ENCODE measurements at regions not wholly inside any gene's neighbourhood (a gene's known extent, or its start where the extent isn't known, plus 50 kb on each side); places are given as distances from the start of the nearest gene placed in this dataset.

DNA sequence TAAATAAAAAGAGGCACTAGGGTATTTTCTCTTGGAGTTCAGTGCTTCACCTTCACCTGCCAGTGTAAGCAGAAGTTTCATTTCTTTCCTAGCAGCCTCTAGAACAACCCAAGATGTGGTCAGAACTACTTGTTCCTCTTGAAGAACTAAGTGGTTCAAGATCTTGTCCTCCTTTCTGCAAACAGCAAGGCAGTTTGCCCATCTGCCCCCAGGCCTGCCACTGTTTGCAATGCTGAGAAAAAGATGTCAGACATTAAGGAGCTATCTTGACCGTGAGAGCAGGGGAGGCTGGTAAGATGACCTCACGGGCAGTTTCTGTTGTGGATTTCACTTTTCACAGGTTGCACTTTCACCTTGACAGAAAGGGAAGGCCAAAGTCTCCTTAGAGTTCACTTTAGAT is 52.0 kb upstream of the KLF4 start:
- ATAC-seq: no peak

DNA sequence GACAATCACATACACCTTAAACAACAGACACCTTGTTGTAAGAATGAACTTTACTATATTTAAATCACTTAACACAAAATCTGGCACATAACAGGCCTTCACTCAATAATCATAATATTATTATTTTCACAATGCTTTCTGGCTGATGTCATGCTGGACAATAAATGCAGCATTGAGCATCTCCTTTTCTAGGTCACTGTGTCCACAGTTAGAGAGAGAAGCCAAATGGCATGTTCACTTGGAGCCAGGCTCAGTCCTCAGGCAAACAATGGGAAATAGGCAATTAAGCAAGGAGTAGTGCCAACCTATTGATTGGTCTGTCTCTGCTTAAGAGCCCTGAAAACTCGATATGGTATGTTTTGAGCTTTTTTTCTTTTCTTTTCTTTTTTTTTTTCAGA is 50.6 kb upstream of the KLF4 start:
- ATAC-seq: no peak

DNA sequence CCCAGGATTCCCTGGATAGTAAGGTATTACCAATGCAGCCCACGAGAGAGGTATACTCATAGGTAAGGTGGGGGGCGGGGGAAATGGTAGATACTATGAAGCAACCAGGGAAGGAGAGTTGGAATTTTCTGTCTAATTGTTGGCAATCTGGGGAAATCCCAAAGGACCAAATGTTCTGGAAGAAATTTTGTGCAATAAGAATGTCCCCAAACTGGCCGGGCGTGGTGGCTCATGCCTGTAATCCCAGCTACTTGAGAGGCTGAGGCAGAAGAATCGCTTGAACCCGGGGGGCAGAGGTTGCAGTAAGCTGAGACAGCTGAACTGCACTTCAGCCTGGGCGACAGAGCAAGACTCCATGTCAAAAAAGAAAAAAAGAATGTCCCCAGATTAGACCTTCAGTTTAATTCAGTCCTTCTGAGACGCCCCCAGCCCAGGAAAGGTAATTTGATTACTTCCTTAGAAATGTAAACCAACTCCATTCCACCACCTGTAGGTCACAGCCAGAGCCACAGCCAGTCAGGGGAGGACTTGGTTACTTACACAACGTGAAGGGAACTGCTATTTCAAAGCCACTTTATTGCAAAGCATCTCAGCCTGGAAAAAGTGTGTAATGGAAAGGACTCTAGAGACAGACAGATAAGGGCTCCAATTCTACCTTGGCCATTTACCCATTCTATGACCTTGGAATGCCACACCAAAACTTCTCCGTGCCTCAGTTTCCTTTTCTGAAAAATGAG is 50.0 kb upstream of the KLF4 start:
- ATAC-seq: no peak
